ENCODE measurements at regions not wholly inside any gene's neighbourhood (a gene's known extent, or its start where the extent isn't known, plus 50 kb on each side); places are given as distances from the start of the nearest gene placed in this dataset.

GRCh38 chrX:2640436-2641150 is 50.5 kb upstream of the CD99 start:
- TF ChIP-seq, protein P1, sequence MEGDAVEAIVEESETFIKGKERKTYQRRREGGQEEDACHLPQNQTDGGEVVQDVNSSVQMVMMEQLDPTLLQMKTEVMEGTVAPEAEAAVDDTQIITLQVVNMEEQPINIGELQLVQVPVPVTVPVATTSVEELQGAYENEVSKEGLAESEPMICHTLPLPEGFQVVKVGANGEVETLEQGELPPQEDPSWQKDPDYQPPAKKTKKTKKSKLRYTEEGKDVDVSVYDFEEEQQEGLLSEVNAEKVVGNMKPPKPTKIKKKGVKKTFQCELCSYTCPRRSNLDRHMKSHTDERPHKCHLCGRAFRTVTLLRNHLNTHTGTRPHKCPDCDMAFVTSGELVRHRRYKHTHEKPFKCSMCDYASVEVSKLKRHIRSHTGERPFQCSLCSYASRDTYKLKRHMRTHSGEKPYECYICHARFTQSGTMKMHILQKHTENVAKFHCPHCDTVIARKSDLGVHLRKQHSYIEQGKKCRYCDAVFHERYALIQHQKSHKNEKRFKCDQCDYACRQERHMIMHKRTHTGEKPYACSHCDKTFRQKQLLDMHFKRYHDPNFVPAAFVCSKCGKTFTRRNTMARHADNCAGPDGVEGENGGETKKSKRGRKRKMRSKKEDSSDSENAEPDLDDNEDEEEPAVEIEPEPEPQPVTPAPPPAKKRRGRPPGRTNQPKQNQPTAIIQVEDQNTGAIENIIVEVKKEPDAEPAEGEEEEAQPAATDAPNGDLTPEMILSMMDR (IDR thresholded peaks at IDR 0.05; ENCODE audit: borderline replicate concordance, extremely low read depth, low read length, poor library complexity, severe bottlenecking): no peak
- no peak for TF ChIP-seq EZH2 (IDR thresholded peaks at IDR 0.05; ENCODE audit: borderline replicate concordance, low read depth, low read length, severe bottlenecking)
- H3K79me2 ChIP-seq (ENCODE audit: insufficient read depth, low read length): peaks cover 11% of the 10 kb centered on the region; the same call in 1 of the 2 replicates
- H4K20me1 ChIP-seq (ENCODE audit: insufficient read depth, low read length): no peaks in the 10 kb centered on the region
- no peak overlapping the region for H3K9ac ChIP-seq (ENCODE audit: low read depth, low read length)
- H3K4me1 ChIP-seq (ENCODE audit: insufficient read depth, low read length): no peaks in the 10 kb centered on the region
- no peak overlapping the region for H3K27ac ChIP-seq (ENCODE audit: low read length)
- peaks cover 44% of the 10 kb centered on the region for H3K36me3 ChIP-seq (ENCODE audit: insufficient read depth, low read length)
- H3K9me3 ChIP-seq (ENCODE audit: insufficient read depth, low read length, severe bottlenecking): no peaks in the 10 kb centered on the region
- no peak overlapping the region for H2AFZ ChIP-seq (ENCODE audit: low read depth, low read length)
- no peak for DNase-seq
- H3K27me3 ChIP-seq (ENCODE audit: insufficient read depth, low read length, poor library complexity): no peaks in the 10 kb centered on the region
- H3K4me3 ChIP-seq (ENCODE audit: low read depth in 1 of 2, low read length in 2 of 2): no peak overlapping the region
- ATAC-seq (ENCODE audit: insufficient read depth, low read depth): no peak
- H3K4me2 ChIP-seq (ENCODE audit: insufficient read depth, low read length): no peak overlapping the region

- Histone ChIP-seq H3K27ac (ENCODE audit: low read length) (no peak overlapping the region), H4K20me1 (ENCODE audit: insufficient read depth, low read length) (no peaks in the 10 kb centered on the region), H3K9ac (ENCODE audit: low read depth, low read length) (no peak overlapping the region), H3K4me1 (ENCODE audit: insufficient read depth, low read length) (no peaks in the 10 kb centered on the region), H3K9me3 (ENCODE audit: insufficient read depth, low read length, severe bottlenecking) (no peaks in the 10 kb centered on the region), H3K4me3 (ENCODE audit: low read depth in 1 of 2, low read length in 2 of 2) (no peak overlapping the region), H3K27me3 (ENCODE audit: insufficient read depth, low read length, poor library complexity) (no peaks in the 10 kb centered on the region), H3K36me3 (ENCODE audit: insufficient read depth, low read length) (peaks cover 44% of the 10 kb centered on the region), H3K4me2 (ENCODE audit: insufficient read depth, low read length) (no peak overlapping the region), H2AFZ (ENCODE audit: low read depth, low read length) (no peak overlapping the region), H3K79me2 (ENCODE audit: insufficient read depth, low read length) (peaks cover 8% of the 10 kb centered on the region; the same call in 1 of the 2 replicates)
- TF ChIP-seq EZH2 (IDR thresholded peaks at IDR 0.05; ENCODE audit: borderline replicate concordance, low read depth, low read length, severe bottlenecking): no peak
- TF ChIP-seq, protein P1 (IDR thresholded peaks at IDR 0.05; ENCODE audit: borderline replicate concordance, extremely low read depth, low read length, poor library complexity, severe bottlenecking): no peak
- ATAC-seq (ENCODE audit: insufficient read depth, low read depth) (peak; percentile 55; the same call in 2 of the 3 replicates), DNase-seq (no peak)
Measured at GRCh38 chrX:2638279-2638678, 52.8 kb upstream of the CD99 start.

GRCh38 chrX:2635342-2635741 is 55.8 kb upstream of the CD99 start:
- no peak overlapping the region for H3K9ac ChIP-seq (ENCODE audit: low read depth, low read length)
- no peak overlapping the region for H3K27ac ChIP-seq (ENCODE audit: low read length)
- peaks cover 15% of the 10 kb centered on the region; the same call in 1 of the 2 replicates for H3K4me1 ChIP-seq (ENCODE audit: insufficient read depth, low read length)
- H3K4me2 ChIP-seq (ENCODE audit: insufficient read depth, low read length): no peak overlapping the region
- H4K20me1 ChIP-seq (ENCODE audit: insufficient read depth, low read length): no peaks in the 10 kb centered on the region
- H3K79me2 ChIP-seq (ENCODE audit: insufficient read depth, low read length): peaks cover 23% of the 10 kb centered on the region
- H2AFZ ChIP-seq (ENCODE audit: low read depth, low read length): no peak overlapping the region
- no peak for ATAC-seq (ENCODE audit: insufficient read depth, low read depth)
- no peak overlapping the region for H3K4me3 ChIP-seq (ENCODE audit: low read depth in 1 of 2, low read length in 2 of 2)
- H3K36me3 ChIP-seq (ENCODE audit: insufficient read depth, low read length): peaks cover 58% of the 10 kb centered on the region
- DNase-seq: no peak
- no peak for TF ChIP-seq EZH2 (IDR thresholded peaks at IDR 0.05; ENCODE audit: borderline replicate concordance, low read depth, low read length, severe bottlenecking)
- TF ChIP-seq, protein P1 (IDR thresholded peaks at IDR 0.05; ENCODE audit: borderline replicate concordance, extremely low read depth, low read length, poor library complexity, severe bottlenecking): no peak
- H3K27me3 ChIP-seq (ENCODE audit: insufficient read depth, low read length, poor library complexity): no peaks in the 10 kb centered on the region
- H3K9me3 ChIP-seq (ENCODE audit: insufficient read depth, low read length, severe bottlenecking): peaks cover 10% of the 10 kb centered on the region
